Progenitor cell of endocrine pancreas (in vitro differentiated cells): ENCODE measurements at regions not wholly inside any gene's neighbourhood (a gene's known extent, or its start where the extent isn't known, plus 50 kb on each side); places are given as distances from the start of the nearest gene placed in this dataset.

ENCODE experiments used
- DNase-seq: peaks from one replicate; pipeline ENCODE4 v3.0.0; 2021; ENCODE audit warnings: low spot score; ENCODE audit not compliant: unreplicated experiment
- H3K27ac Mint-ChIP-seq: 2 replicates; pipeline ENCODE4 v1.8.0; 2021; ENCODE audit warnings: mild to moderate bottlenecking, moderate library complexity, mixed read lengths
- H3K27me3 Mint-ChIP-seq: 2 replicates; pipeline ENCODE4 v1.8.0; 2021; ENCODE audit warnings: mixed read lengths
- H3K36me3 Mint-ChIP-seq: 2 replicates; pipeline ENCODE4 v1.8.0; 2022; ENCODE audit warnings: mixed read lengths; ENCODE audit not compliant: insufficient read depth
- H3K4me1 Mint-ChIP-seq: 2 replicates; pipeline ENCODE4 v1.8.0; 2021; ENCODE audit warnings: low read depth, mixed read lengths
- H3K4me3 Mint-ChIP-seq: 2 replicates; pipeline ENCODE4 v1.8.0; 2021; ENCODE audit warnings: low read depth, mild to moderate bottlenecking, moderate library complexity, mixed read lengths
- H3K9me3 Mint-ChIP-seq: 2 replicates; pipeline ENCODE4 v1.8.0; 2021; ENCODE audit warnings: low read depth, mixed read lengths
- CTCF ChIP-seq: fragments of 200-600 bp; sonication (generic); IDR thresholded peaks from one replicate; pipeline ENCODE4 v1.5.0; 2021; ENCODE audit warnings: antibody characterized with exemption, mild to moderate bottlenecking; ENCODE audit not compliant: unreplicated experiment

- no peaks in the 10 kb centered on the region for H3K36me3 Mint-ChIP-seq
- no peak overlapping the region for H3K27ac Mint-ChIP-seq
- H3K9me3 Mint-ChIP-seq = peaks cover 21% of the 10 kb centered on the region
- H3K4me1 Mint-ChIP-seq = no peaks in the 10 kb centered on the region
- peaks cover 3% of the 10 kb centered on the region for H3K27me3 Mint-ChIP-seq
- no peak overlapping the region for H3K4me3 Mint-ChIP-seq
- DNase-seq = no peak
- TF ChIP-seq CTCF = no peak
Measured at GRCh38 chr4:27305246-27305645, 444.6 kb downstream of the STIM2 start.

- Mint-ChIP-seq H3K36me3 (no peaks in the 10 kb centered on the region), H3K9me3 (peaks cover 2% of the 10 kb centered on the region), H3K27me3 (peaks cover 3% of the 10 kb centered on the region), H3K4me1 (no peaks in the 10 kb centered on the region), H3K27ac (no peak overlapping the region), H3K4me3 (no peak overlapping the region)
- DNase-seq = no peak
- no peak for TF ChIP-seq CTCF
Measured at GRCh38 chr4:27308379-27308778, 447.7 kb downstream of the STIM2 start.

- H3K27ac Mint-ChIP-seq = no peak overlapping the region
- no peak for TF ChIP-seq CTCF
- H3K27me3 Mint-ChIP-seq = no peaks in the 10 kb centered on the region
Measured at GRCh38 chr4:27315625-27316024, 455.0 kb downstream of the STIM2 start.

GRCh38 chr4:27316176-27316575 lies 455.5 kb downstream of the STIM2 start:
- DNase-seq = no peak
- Mint-ChIP-seq H3K4me3 (no peak overlapping the region), H3K27ac (no peak overlapping the region), H3K9me3 (no peaks in the 10 kb centered on the region), H3K36me3 (no peaks in the 10 kb centered on the region), H3K27me3 (no peaks in the 10 kb centered on the region), H3K4me1 (peaks cover 14% of the 10 kb centered on the region)
- TF ChIP-seq CTCF = no peak

More at GRCh38 chr4:27315625-27316024, 455.0 kb downstream of the STIM2 start:
- DNase-seq = no peak
- Mint-ChIP-seq H3K36me3 (no peaks in the 10 kb centered on the region), H3K9me3 (no peaks in the 10 kb centered on the region), H3K4me3 (no peak overlapping the region), H3K4me1 (peaks cover 14% of the 10 kb centered on the region)

GRCh38 chr4:27318740-27319139 lies 458.1 kb downstream of the STIM2 start:
- Mint-ChIP-seq H3K4me1 (peaks cover 14% of the 10 kb centered on the region), H3K27me3 (no peaks in the 10 kb centered on the region), H3K4me3 (no peak overlapping the region), H3K27ac (no peak overlapping the region), H3K36me3 (no peaks in the 10 kb centered on the region), H3K9me3 (no peaks in the 10 kb centered on the region)
- DNase-seq = no peak
- peak; percentile 58 for TF ChIP-seq CTCF
